GM23338 (cell line): ENCODE measurements at regions not wholly inside any gene's neighbourhood (a gene's known extent, or its start where the extent isn't known, plus 50 kb on each side); places are given as distances from the start of the nearest gene placed in this dataset.

Source experiments
- CREB1 ChIP-seq: fragments of 250-450 bp; sonication (Bioruptor Pico); IDR thresholded peaks from 2 replicates; pipeline ENCODE4 v1.5.0; 2020; ENCODE audit warnings: low read depth, mild to moderate bottlenecking, moderate library complexity
- CTCF ChIP-seq, 2 experiments: fragments of 200-600 bp in 1 of 2; sonication (generic) in 1 of 2; conservative IDR thresholded peaks; 2 replicates each; pipeline versions ENCODE4 v1.5.1 to v1.6.1; 2016 to 2017; ENCODE audit warnings: antibody characterized with exemption in 2 of 2, low read depth in 2 of 2, mild to moderate bottlenecking in 2 of 2, moderate library complexity in 1 of 2
- ETS1 ChIP-seq: IDR thresholded peaks from 2 replicates; pipeline ENCODE4 v1.6.1; 2016; ENCODE audit warnings: antibody characterized with exemption
- EZH2 ChIP-seq: fragments of 200-600 bp; sonication (generic); IDR thresholded peaks from one replicate; pipeline ENCODE4 v1.8.0; 2017; ENCODE audit warnings: antibody characterized with exemption, mild to moderate bottlenecking, low read depth; ENCODE audit not compliant: unreplicated experiment
- EZH2phosphoT487 ChIP-seq: fragments of 200-600 bp; sonication (generic); IDR thresholded peaks from one replicate; pipeline ENCODE4 v1.8.1; 2018; ENCODE audit warnings: antibody characterized with exemption; ENCODE audit not compliant: unreplicated experiment
- JUNB ChIP-seq: IDR thresholded peaks from one replicate; pipeline ENCODE4 v1.6.1; 2016; ENCODE audit warnings: antibody characterized with exemption; ENCODE audit not compliant: unreplicated experiment
- NANOG ChIP-seq: IDR thresholded peaks from 2 replicates; pipeline ENCODE4 v1.6.1; 2016; ENCODE audit warnings: antibody characterized with exemption, borderline replicate concordance
- POLR2AphosphoS5 ChIP-seq: IDR thresholded peaks from 2 replicates; pipeline ENCODE4 v1.6.1; 2016; ENCODE audit warnings: antibody characterized with exemption, low read depth
- REST ChIP-seq: IDR thresholded peaks from one replicate; pipeline ENCODE4 v1.6.1; 2018; ENCODE audit warnings: antibody characterized with exemption; ENCODE audit not compliant: unreplicated experiment
- STAT1 ChIP-seq: IDR thresholded peaks from one replicate; pipeline ENCODE4 v1.6.1; 2016; ENCODE audit warnings: antibody characterized with exemption; ENCODE audit not compliant: unreplicated experiment
- ZNF114 ChIP-seq: fragments of 250-450 bp; sonication (Bioruptor Pico); IDR thresholded peaks from 2 replicates; pipeline ENCODE4 v1.5.0; 2020; ENCODE audit warnings: mild to moderate bottlenecking, moderate library complexity
- ZNF331 ChIP-seq: fragments of 250-450 bp; sonication (Bioruptor Pico); IDR thresholded peaks from 2 replicates; pipeline ENCODE4 v1.5.0; 2020; ENCODE audit warnings: low read depth, mild to moderate bottlenecking, moderate library complexity

GRCh38 chr20:51204051-51204715 lies 181.3 kb upstream of the KCNG1 start:
- no peak for TF ChIP-seq EZH2phosphoT487
- no peak for TF ChIP-seq CTCF (conservative IDR thresholded peaks at IDR 0.05; ENCODE audit: low read depth in 2 of 2)
- TF ChIP-seq CREB1 (CRISPR knock-in tag), result no peak
- no peak for TF ChIP-seq JUNB
- TF ChIP-seq EZH2, result no peak
- TF ChIP-seq POLR2AphosphoS5, result no peak
- TF ChIP-seq REST, result no peak
- no peak for TF ChIP-seq STAT1
- no peak for TF ChIP-seq ETS1
- TF ChIP-seq ZNF114 (CRISPR knock-in tag), result no peak
- TF ChIP-seq ZNF331 (CRISPR knock-in tag), result no peak
- no peak for TF ChIP-seq NANOG
